Breast epithelium (tissue), 4 donors: ENCODE measurements at regions not wholly inside any gene's neighbourhood (a gene's known extent, or its start where the extent isn't known, plus 50 kb on each side); places are given as distances from the start of the nearest gene placed in this dataset.

Source experiments
- DNase-seq, 2 donors: peaks; one replicate each; pipeline ENCODE4 v3.0.0-alpha.2; 2019; ENCODE audit warnings: low spot score in 2 of 2
- H3K27ac ChIP-seq, 2 donors: fragments of 200-600 bp; sonication (generic) in 1 of 2; one replicate each; pipeline ENCODE4 v1.5.1; 2016 to 2019; ENCODE audit warnings: mild to moderate bottlenecking in 1 of 2
- H3K27me3 ChIP-seq, 2 donors: fragments of 200-600 bp; sonication (generic) in 1 of 2; one replicate each; pipeline versions ENCODE4 v1.5.1 to v1.6.0; 2017 to 2019; ENCODE audit warnings: control low read depth in 1 of 2, mild to moderate bottlenecking in 1 of 2
- H3K36me3 ChIP-seq: fragments of 200-600 bp; one replicate; pipeline ENCODE4 v1.5.1; 2019
- H3K4me1 ChIP-seq, 2 donors: fragments of 200-600 bp; sonication (generic); one replicate each; pipeline ENCODE4 v1.5.1; 2016 to 2019; ENCODE audit warnings: control low read depth in 1 of 2
- H3K4me3 ChIP-seq, 3 donors: fragments of 200-600 bp; sonication (generic); 1 replicate in 2 of 3; 2 replicates in 1 of 3; pipeline ENCODE4 v1.5.1; 2016 to 2019; ENCODE audit warnings: mild to moderate bottlenecking in 3 of 3, moderate library complexity in 2 of 3
- H3K9me3 ChIP-seq, 2 donors: fragments of 200-600 bp; sonication (generic) in 1 of 2; one replicate each; pipeline ENCODE4 v1.5.1; 2016 to 2019; ENCODE audit warnings: control low read depth in 1 of 2
- CTCF ChIP-seq, 3 donors: fragments of 450-650 bp; IDR thresholded peaks; one replicate each; pipeline ENCODE4 v1.5.1; 2016 to 2017; ENCODE audit warnings: antibody characterized with exemption in 3 of 3, mild to moderate bottlenecking in 3 of 3, moderate library complexity in 3 of 3
- POLR2A ChIP-seq: fragments of 450-650 bp; IDR thresholded peaks from one replicate; pipeline ENCODE4 v1.6.1; 2016; ENCODE audit warnings: antibody characterized with exemption, mild to moderate bottlenecking, moderate library complexity
- POLR2AphosphoS5 ChIP-seq, 3 donors: sonication (generic); formaldehyde crosslinking; IDR thresholded peaks; one replicate each; pipeline ENCODE4 v1.6.1; 2017; ENCODE audit warnings: antibody characterized with exemption in 3 of 3
- intact Hi-C: fragments of 100-400 bp; cut with DNase I; formaldehyde crosslinking; loops from one replicate; pipeline ENCODE4 v1.15.1; 2023; ENCODE audit warnings: low total_unique reads

GRCh38 chr7:49636400-49636799, 137.0 kb upstream of the VWC2 start:
- no peak for DNase-seq
- intact Hi-C loops, result no loop called here

GRCh38 chr7:49638166-49638565, 135.3 kb upstream of the VWC2 start:
- H3K36me3 ChIP-seq, result no peaks in the 10 kb centered on the region
- H3K4me1 ChIP-seq, result no peaks in the 10 kb centered on the region
- no peak overlapping the region for H3K4me3 ChIP-seq
- intact Hi-C loops, result no loop called here
- no peaks in the 10 kb centered on the region for H3K27me3 ChIP-seq
- H3K9me3 ChIP-seq, result no peaks in the 10 kb centered on the region
- no peak overlapping the region for H3K27ac ChIP-seq
- TF ChIP-seq POLR2AphosphoS5 (IDR thresholded peaks at IDR 0.05), result no peak
- TF ChIP-seq POLR2A, result no peak
- TF ChIP-seq CTCF (IDR thresholded peaks at IDR 0.05), result no peak
- no peak for DNase-seq

More at GRCh38 chr7:49636400-49636799, 137.0 kb upstream of the VWC2 start:
- Histone ChIP-seq H3K4me1 (no peaks in the 10 kb centered on the region), H3K27ac (no peak overlapping the region), H3K9me3 (no peaks in the 10 kb centered on the region), H3K4me3 (no peak overlapping the region), H3K36me3 (no peaks in the 10 kb centered on the region), H3K27me3 (no peaks in the 10 kb centered on the region)
- TF ChIP-seq CTCF (IDR thresholded peaks at IDR 0.05), result no peak

GRCh38 chr7:49639068-49639593, 134.3 kb upstream of the VWC2 start:
- Histone ChIP-seq H3K36me3 (no peaks in the 10 kb centered on the region), H3K9me3 (no peaks in the 10 kb centered on the region), H3K4me3 (no peak overlapping the region), H3K27ac (no peak overlapping the region), H3K27me3 (no peaks in the 10 kb centered on the region), H3K4me1 (no peaks in the 10 kb centered on the region)
- intact Hi-C loops, result no loop called here
- DNase-seq, result no peak
- TF ChIP-seq CTCF (IDR thresholded peaks at IDR 0.05), result no peak

- H3K4me1 ChIP-seq, result no peaks in the 10 kb centered on the region
- DNase-seq, result no peak
- intact Hi-C loops, result loop anchor here (5.0 kb wide), 1 partner anchor 673 kb away; no protein-coding TSS in a partner anchor
- H3K9me3 ChIP-seq, result no peaks in the 10 kb centered on the region
- no peaks in the 10 kb centered on the region for H3K36me3 ChIP-seq
- H3K27ac ChIP-seq, result no peak overlapping the region
- no peaks in the 10 kb centered on the region for H3K27me3 ChIP-seq
- no peak overlapping the region for H3K4me3 ChIP-seq
- no peak for TF ChIP-seq POLR2A
- no peak for TF ChIP-seq CTCF (IDR thresholded peaks at IDR 0.05)
- TF ChIP-seq POLR2AphosphoS5 (IDR thresholded peaks at IDR 0.05), result no peak
Measured at GRCh38 chr7:49639808-49640207, 133.6 kb upstream of the VWC2 start.

GRCh38 chr7:49643321-49643720, 130.1 kb upstream of the VWC2 start:
- Histone ChIP-seq H3K36me3 (no peaks in the 10 kb centered on the region), H3K4me3 (no peak overlapping the region), H3K9me3 (no peaks in the 10 kb centered on the region), H3K27me3 (no peaks in the 10 kb centered on the region), H3K4me1 (no peaks in the 10 kb centered on the region), H3K27ac (no peak overlapping the region)
- intact Hi-C loops, result loop anchor here (5.0 kb wide), 1 partner anchor 676 kb away; no protein-coding TSS in a partner anchor
- no peak for DNase-seq
- TF ChIP-seq POLR2A (no peak), CTCF (IDR thresholded peaks at IDR 0.05) (no peak), POLR2AphosphoS5 (IDR thresholded peaks at IDR 0.05) (no peak)
